ENCODE measurements at regions not wholly inside any gene's neighbourhood (a gene's known extent, or its start where the extent isn't known, plus 50 kb on each side); places are given as distances from the start of the nearest gene placed in this dataset.

GRCh38 chr3:5633960-5634359 lies 446.5 kb downstream of the EDEM1 start:
- TF ChIP-seq GATA3 (IDR thresholded peaks at IDR 0.05; ENCODE audit: low read depth, low read length) (no peak), GATA2 (IDR thresholded peaks at IDR 0.05; ENCODE audit: low read depth, low read length) (no peak)

- TF ChIP-seq GATA3 (IDR thresholded peaks at IDR 0.05; ENCODE audit: low read depth, low read length) (no peak), GATA2 (IDR thresholded peaks at IDR 0.05; ENCODE audit: low read depth, low read length) (no peak)
Observed at GRCh38 chr3:5634411-5634810, 446.9 kb downstream of the EDEM1 start.

- TF ChIP-seq GATA2 (IDR thresholded peaks at IDR 0.05; ENCODE audit: low read depth, low read length), result no peak
- TF ChIP-seq GATA3 (IDR thresholded peaks at IDR 0.05; ENCODE audit: low read depth, low read length), result no peak
Observed at GRCh38 chr3:5635746-5636145, 448.2 kb downstream of the EDEM1 start.

GRCh38 chr3:5638550-5638949 lies 451.0 kb downstream of the EDEM1 start:
- no peak for TF ChIP-seq GATA3 (IDR thresholded peaks at IDR 0.05; ENCODE audit: low read depth, low read length)

- no peak for TF ChIP-seq GATA3 (IDR thresholded peaks at IDR 0.05; ENCODE audit: low read depth, low read length)
- no peak for TF ChIP-seq GATA2 (IDR thresholded peaks at IDR 0.05; ENCODE audit: low read depth, low read length)
Observed at GRCh38 chr3:5644773-5645670, 457.5 kb downstream of the EDEM1 start.

- TF ChIP-seq GATA2 (IDR thresholded peaks at IDR 0.05; ENCODE audit: low read depth, low read length) (no peak), GATA3 (IDR thresholded peaks at IDR 0.05; ENCODE audit: low read depth, low read length) (no peak)
Observed at GRCh38 chr3:5645692-5646410, 458.3 kb downstream of the EDEM1 start.

- TF ChIP-seq GATA3 (IDR thresholded peaks at IDR 0.05; ENCODE audit: low read depth, low read length) (no peak), GATA2 (IDR thresholded peaks at IDR 0.05; ENCODE audit: low read depth, low read length) (no peak)
Observed at GRCh38 chr3:5650303-5650702, 462.8 kb downstream of the EDEM1 start.

GRCh38 chr3:5651351-5651750 lies 463.8 kb downstream of the EDEM1 start:
- no peak for TF ChIP-seq GATA2 (IDR thresholded peaks at IDR 0.05; ENCODE audit: low read depth, low read length)
- no peak for TF ChIP-seq GATA3 (IDR thresholded peaks at IDR 0.05; ENCODE audit: low read depth, low read length)

- no peak for TF ChIP-seq GATA2 (IDR thresholded peaks at IDR 0.05; ENCODE audit: low read depth, low read length)
- no peak for TF ChIP-seq GATA3 (IDR thresholded peaks at IDR 0.05; ENCODE audit: low read depth, low read length)
Observed at GRCh38 chr3:5653426-5654143, 466.1 kb downstream of the EDEM1 start.

GRCh38 chr3:5657106-5657505 lies 469.6 kb downstream of the EDEM1 start:
- TF ChIP-seq GATA3 (IDR thresholded peaks at IDR 0.05; ENCODE audit: low read depth, low read length) (no peak), GATA2 (IDR thresholded peaks at IDR 0.05; ENCODE audit: low read depth, low read length) (no peak)

- TF ChIP-seq GATA3 (IDR thresholded peaks at IDR 0.05; ENCODE audit: low read depth, low read length) (no peak), GATA2 (IDR thresholded peaks at IDR 0.05; ENCODE audit: low read depth, low read length) (no peak)
Observed at GRCh38 chr3:5663601-5664000, 476.1 kb downstream of the EDEM1 start.

- TF ChIP-seq GATA2 (IDR thresholded peaks at IDR 0.05; ENCODE audit: low read depth, low read length), result no peak
- TF ChIP-seq GATA3 (IDR thresholded peaks at IDR 0.05; ENCODE audit: low read depth, low read length), result no peak
Observed at GRCh38 chr3:5666455-5666854, 478.9 kb downstream of the EDEM1 start.

GRCh38 chr3:5673521-5673920 lies 486.0 kb downstream of the EDEM1 start:
- TF ChIP-seq GATA2 (IDR thresholded peaks at IDR 0.05; ENCODE audit: low read depth, low read length) (no peak), GATA3 (IDR thresholded peaks at IDR 0.05; ENCODE audit: low read depth, low read length) (no peak)

GRCh38 chr3:5675319-5675718 lies 487.8 kb downstream of the EDEM1 start:
- TF ChIP-seq GATA3 (IDR thresholded peaks at IDR 0.05; ENCODE audit: low read depth, low read length), result no peak
- no peak for TF ChIP-seq GATA2 (IDR thresholded peaks at IDR 0.05; ENCODE audit: low read depth, low read length)
